ENCODE measurements at regions not wholly inside any gene's neighbourhood (a gene's known extent, or its start where the extent isn't known, plus 50 kb on each side); places are given as distances from the start of the nearest gene placed in this dataset.

DNA sequence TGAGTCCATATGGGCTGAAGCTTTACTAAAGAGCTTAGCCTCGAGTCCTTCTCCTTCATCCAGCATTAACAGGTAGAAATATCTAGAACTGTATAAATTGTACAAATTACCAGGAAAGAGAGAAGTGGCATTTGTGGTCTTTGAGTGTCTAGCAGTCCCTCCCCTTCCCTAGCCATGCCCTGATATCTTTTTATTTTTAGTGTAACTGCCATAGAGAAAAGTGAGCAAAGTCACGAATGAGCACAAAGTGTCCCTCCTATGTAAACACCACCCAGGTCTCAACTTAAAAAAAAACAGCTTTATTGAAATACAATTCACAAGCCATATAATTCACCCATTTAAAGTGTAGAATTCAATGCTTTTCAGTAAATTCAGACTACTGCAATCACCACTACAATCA is 339.0 kb upstream of the ZMIZ1 start:
- TF ChIP-seq, protein P1, sequence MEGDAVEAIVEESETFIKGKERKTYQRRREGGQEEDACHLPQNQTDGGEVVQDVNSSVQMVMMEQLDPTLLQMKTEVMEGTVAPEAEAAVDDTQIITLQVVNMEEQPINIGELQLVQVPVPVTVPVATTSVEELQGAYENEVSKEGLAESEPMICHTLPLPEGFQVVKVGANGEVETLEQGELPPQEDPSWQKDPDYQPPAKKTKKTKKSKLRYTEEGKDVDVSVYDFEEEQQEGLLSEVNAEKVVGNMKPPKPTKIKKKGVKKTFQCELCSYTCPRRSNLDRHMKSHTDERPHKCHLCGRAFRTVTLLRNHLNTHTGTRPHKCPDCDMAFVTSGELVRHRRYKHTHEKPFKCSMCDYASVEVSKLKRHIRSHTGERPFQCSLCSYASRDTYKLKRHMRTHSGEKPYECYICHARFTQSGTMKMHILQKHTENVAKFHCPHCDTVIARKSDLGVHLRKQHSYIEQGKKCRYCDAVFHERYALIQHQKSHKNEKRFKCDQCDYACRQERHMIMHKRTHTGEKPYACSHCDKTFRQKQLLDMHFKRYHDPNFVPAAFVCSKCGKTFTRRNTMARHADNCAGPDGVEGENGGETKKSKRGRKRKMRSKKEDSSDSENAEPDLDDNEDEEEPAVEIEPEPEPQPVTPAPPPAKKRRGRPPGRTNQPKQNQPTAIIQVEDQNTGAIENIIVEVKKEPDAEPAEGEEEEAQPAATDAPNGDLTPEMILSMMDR (IDR thresholded peaks at IDR 0.05), result no peak
- TF ChIP-seq EZH2 (IDR thresholded peaks at IDR 0.05; ENCODE audit: borderline replicate concordance, insufficient read depth, low read depth, low read length, poor library complexity, severe bottlenecking), result no peak
